IPS-20b (cell line): ENCODE measurements at regions not wholly inside any gene's neighbourhood (a gene's known extent, or its start where the extent isn't known, plus 50 kb on each side); places are given as distances from the start of the nearest gene placed in this dataset.
"Not testable (repeated sequence)": the region's sequence is repeated elsewhere in the genome, so short reads cannot be mapped to it uniquely, and the experiment has no call there.

ENCODE experiments used
- H3K27ac ChIP-seq: one replicate; pipeline ENCODE4 v1.5.1; 2013; ENCODE audit warnings: low read length
- H3K27me3 ChIP-seq: 2 replicates; pipeline ENCODE4 v1.6.1; 2013; ENCODE audit warnings: mild to moderate bottlenecking, low read length, inconsistent platforms; ENCODE audit not compliant: insufficient read depth
- H3K36me3 ChIP-seq: 2 replicates; pipeline ENCODE4 v1.6.1; 2013; ENCODE audit warnings: low read depth, mild to moderate bottlenecking, inconsistent platforms, low read length, moderate library complexity; ENCODE audit not compliant: insufficient read depth
- H3K4me1 ChIP-seq: 2 replicates; pipeline ENCODE4 v1.6.1; 2013; ENCODE audit warnings: mild to moderate bottlenecking, control low read depth, inconsistent platforms, low read length, moderate library complexity; ENCODE audit not compliant: insufficient read depth
- H3K4me3 ChIP-seq: 2 replicates; pipeline ENCODE4 v1.5.1; 2013; ENCODE audit warnings: mild to moderate bottlenecking, low read length, inconsistent platforms
- H3K9ac ChIP-seq: 2 replicates; pipeline ENCODE4 v1.6.1; 2013; ENCODE audit warnings: low read depth, mild to moderate bottlenecking, inconsistent platforms, low read length, moderate library complexity
- H3K9me3 ChIP-seq: 2 replicates; pipeline ENCODE4 v1.6.1; 2013; ENCODE audit warnings: mild to moderate bottlenecking, low read depth, low read length, inconsistent platforms; ENCODE audit not compliant: insufficient read depth

- Histone ChIP-seq H3K4me1 (peaks cover 12% of the 10 kb centered on the region; the same call in 1 of the 2 replicates), H3K4me3 (no peak overlapping the region), H3K27ac (no peak overlapping the region), H3K9ac (no peak overlapping the region), H3K36me3 (no peaks in the 10 kb centered on the region), H3K9me3 (no peaks in the 10 kb centered on the region), H3K27me3 (no peaks in the 10 kb centered on the region)
These were observed 132.3 kb upstream of the TAF11L2 start for GRCh38 chr5:17365811-17366138.

- H3K36me3 ChIP-seq = no peaks in the 10 kb centered on the region
- no peak overlapping the region for H3K27ac ChIP-seq
- no peaks in the 10 kb centered on the region for H3K27me3 ChIP-seq
- H3K4me3 ChIP-seq = 0 out of 2 replicates have a peak overlapping the region, but pooled peaks have one; percentile 3
- H3K9me3 ChIP-seq = no peaks in the 10 kb centered on the region
- H3K4me1 ChIP-seq = peaks cover 12% of the 10 kb centered on the region; the same call in 1 of the 2 replicates
- H3K9ac ChIP-seq = no peak overlapping the region
These were observed 130.7 kb upstream of the TAF11L2 start for GRCh38 chr5:17367256-17367840.

- H3K27me3 ChIP-seq = no peaks in the 10 kb centered on the region
- H3K4me3 ChIP-seq = no peak overlapping the region
- H3K9ac ChIP-seq = no peak overlapping the region
These were observed 127.4 kb upstream of the TAF11L2 start for GRCh38 chr5:17370651-17371050.

GRCh38 chr5:17373406-17373805 lies 124.6 kb upstream of the TAF11L2 start:
- H3K27me3 ChIP-seq = no peaks in the 10 kb centered on the region
- no peaks in the 10 kb centered on the region for H3K36me3 ChIP-seq
- H3K9ac ChIP-seq = no peak overlapping the region
- no peaks in the 10 kb centered on the region for H3K9me3 ChIP-seq
- H3K4me3 ChIP-seq = no peak overlapping the region
- no peak overlapping the region for H3K27ac ChIP-seq
- H3K4me1 ChIP-seq = peaks cover 21% of the 10 kb centered on the region

More at GRCh38 chr5:17370651-17371050, 127.4 kb upstream of the TAF11L2 start:
- Histone ChIP-seq H3K36me3 (no peaks in the 10 kb centered on the region), H3K4me1 (peaks cover 34% of the 10 kb centered on the region), H3K9me3 (no peaks in the 10 kb centered on the region), H3K27ac (no peak overlapping the region)

GRCh38 chr5:17373814-17374556 lies 124.0 kb upstream of the TAF11L2 start:
- H3K4me3 ChIP-seq = no peak overlapping the region
- H3K27me3 ChIP-seq = no peaks in the 10 kb centered on the region
- no peak overlapping the region for H3K9ac ChIP-seq
- H3K4me1 ChIP-seq = peaks cover 21% of the 10 kb centered on the region
- no peaks in the 10 kb centered on the region for H3K36me3 ChIP-seq
- H3K27ac ChIP-seq = no peak overlapping the region
- H3K9me3 ChIP-seq = no peaks in the 10 kb centered on the region

GRCh38 chr5:17374973-17375742 lies 122.9 kb upstream of the TAF11L2 start:
- Histone ChIP-seq H3K9me3 (no peaks in the 10 kb centered on the region), H3K4me3 (peak overlapping the region; percentile 39; the same call in 1 of the 2 replicates), H3K27ac (peak overlapping the region; percentile 53), H3K4me1 (peaks cover 21% of the 10 kb centered on the region), H3K36me3 (no peaks in the 10 kb centered on the region), H3K9ac (peak overlapping the region; percentile 57; the same call in 1 of the 2 replicates), H3K27me3 (no peaks in the 10 kb centered on the region)

GRCh38 chr5:17375886-17376285 lies 122.1 kb upstream of the TAF11L2 start:
- H3K27me3 ChIP-seq, H3K9ac ChIP-seq, H3K9me3 ChIP-seq, H3K27ac ChIP-seq, H3K4me3 ChIP-seq, H3K36me3 ChIP-seq: not testable (repeated sequence)
- peaks cover 28% of the 10 kb centered on the region for H3K4me1 ChIP-seq

- Histone ChIP-seq H3K4me1 (peaks cover 28% of the 10 kb centered on the region), H3K9ac (no peak overlapping the region), H3K27me3 (no peaks in the 10 kb centered on the region), H3K4me3 (no peak overlapping the region), H3K27ac (no peak overlapping the region), H3K36me3 (no peaks in the 10 kb centered on the region), H3K9me3 (no peaks in the 10 kb centered on the region)
These were observed 119.6 kb upstream of the TAF11L2 start for GRCh38 chr5:17378346-17378997.

- Histone ChIP-seq H3K4me3 (no peak overlapping the region), H3K27me3 (no peaks in the 10 kb centered on the region), H3K36me3 (no peaks in the 10 kb centered on the region), H3K4me1 (peaks cover 20% of the 10 kb centered on the region; the same call in 1 of the 2 replicates), H3K9me3 (no peaks in the 10 kb centered on the region), H3K27ac (no peak overlapping the region), H3K9ac (no peak overlapping the region)
These were observed 118.7 kb upstream of the TAF11L2 start for GRCh38 chr5:17379100-17379951.

- Histone ChIP-seq H3K4me3 (no peak overlapping the region), H3K9ac (no peak overlapping the region), H3K27ac (no peak overlapping the region), H3K27me3 (no peaks in the 10 kb centered on the region), H3K36me3 (no peaks in the 10 kb centered on the region), H3K9me3 (no peaks in the 10 kb centered on the region), H3K4me1 (peaks cover 9% of the 10 kb centered on the region; the same call in 1 of the 2 replicates)
These were observed 116.1 kb upstream of the TAF11L2 start for GRCh38 chr5:17381932-17382331.

- Histone ChIP-seq H3K27ac (no peak overlapping the region), H3K9me3 (no peaks in the 10 kb centered on the region), H3K4me1 (peaks cover 9% of the 10 kb centered on the region; the same call in 1 of the 2 replicates), H3K9ac (no peak overlapping the region), H3K36me3 (no peaks in the 10 kb centered on the region), H3K4me3 (no peak overlapping the region), H3K27me3 (no peaks in the 10 kb centered on the region)
These were observed 114.5 kb upstream of the TAF11L2 start for GRCh38 chr5:17383526-17383925.
